Stimulated activated CD4-positive, alpha-beta T cell treated with anti-CD3 and anti-CD28 coated beads, Interleukin-2, amount 100 ng/mL, for 24 hours (primary cell): ENCODE measurements at regions not wholly inside any gene's neighbourhood (a gene's known extent, or its start where the extent isn't known, plus 50 kb on each side); places are given as distances from the start of the nearest gene placed in this dataset.

Experiments used
- DNase-seq, 2 donors: peaks; one replicate each; pipeline ENCODE4 v3.0.0-alpha.2; 2020

DNA sequence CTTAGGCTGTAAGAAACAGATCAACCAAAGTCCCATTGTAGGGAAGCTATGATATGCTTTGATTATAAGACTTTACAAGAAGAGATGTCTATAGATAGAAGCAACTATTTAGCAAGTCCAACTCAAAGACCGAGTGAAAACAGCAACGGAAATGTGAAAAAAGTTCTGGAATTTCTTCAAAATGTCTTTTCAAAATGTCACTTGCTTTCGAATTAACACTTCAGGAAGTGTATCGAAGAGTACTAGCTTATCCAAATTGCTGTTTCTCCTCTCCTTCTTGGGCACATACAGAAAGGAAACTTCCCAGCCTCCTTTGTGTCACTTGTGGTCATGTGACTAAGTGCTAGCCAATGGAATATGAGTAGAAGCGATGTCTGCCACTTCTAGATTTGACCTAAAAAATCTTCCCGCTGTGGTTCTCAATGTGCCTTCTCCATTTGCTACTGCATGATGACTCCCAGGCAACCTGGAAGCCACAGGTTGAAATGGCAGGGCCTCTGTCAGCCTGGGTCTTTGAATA is 89.9 kb downstream of the TSEN15 start:
- DNase-seq: no peak

DNA sequence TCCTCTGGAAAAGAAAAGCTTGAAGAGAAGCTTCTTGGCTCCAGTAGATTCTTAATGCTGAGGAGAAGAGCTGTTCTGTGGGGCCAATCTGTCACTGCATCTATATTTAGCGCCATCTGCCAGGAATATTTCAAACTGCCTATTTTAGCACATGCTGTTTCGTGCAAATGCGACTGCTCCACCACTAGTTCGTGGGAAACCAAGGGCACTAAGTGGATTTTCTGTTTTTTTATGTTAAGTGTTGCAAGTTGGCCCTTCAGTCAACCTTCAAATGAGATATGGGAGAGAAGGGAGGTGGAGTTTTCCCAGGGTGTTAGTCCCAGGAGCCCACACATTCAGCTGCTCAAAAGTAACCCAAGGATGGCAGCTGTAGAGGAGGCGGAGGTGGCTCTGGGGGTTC is 91.9 kb downstream of the TSEN15 start:
- DNase-seq: no peak

- DNase-seq: no peak
Measured at GRCh38 chr1:184145083-184145482, 93.6 kb downstream of the TSEN15 start.

DNA sequence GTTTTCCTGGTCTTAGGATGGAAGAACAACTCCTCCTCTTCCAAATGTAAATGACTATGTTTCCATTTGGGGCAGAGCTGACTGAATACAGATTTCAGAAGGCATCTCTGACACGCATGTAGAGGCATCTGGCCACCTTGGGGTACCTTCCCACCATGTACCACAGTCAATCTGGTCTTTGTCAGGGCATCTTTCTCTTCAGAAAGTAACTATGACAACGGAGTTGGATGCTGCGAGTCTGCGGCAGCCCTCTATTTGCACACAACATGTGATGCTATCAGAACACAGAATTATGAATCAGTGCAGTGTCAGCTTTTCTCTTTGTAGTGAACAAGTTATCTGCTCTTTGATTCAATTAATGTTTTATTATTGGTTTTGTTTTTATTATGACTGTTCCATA is 94.7 kb downstream of the TSEN15 start:
- no peak for DNase-seq

DNA sequence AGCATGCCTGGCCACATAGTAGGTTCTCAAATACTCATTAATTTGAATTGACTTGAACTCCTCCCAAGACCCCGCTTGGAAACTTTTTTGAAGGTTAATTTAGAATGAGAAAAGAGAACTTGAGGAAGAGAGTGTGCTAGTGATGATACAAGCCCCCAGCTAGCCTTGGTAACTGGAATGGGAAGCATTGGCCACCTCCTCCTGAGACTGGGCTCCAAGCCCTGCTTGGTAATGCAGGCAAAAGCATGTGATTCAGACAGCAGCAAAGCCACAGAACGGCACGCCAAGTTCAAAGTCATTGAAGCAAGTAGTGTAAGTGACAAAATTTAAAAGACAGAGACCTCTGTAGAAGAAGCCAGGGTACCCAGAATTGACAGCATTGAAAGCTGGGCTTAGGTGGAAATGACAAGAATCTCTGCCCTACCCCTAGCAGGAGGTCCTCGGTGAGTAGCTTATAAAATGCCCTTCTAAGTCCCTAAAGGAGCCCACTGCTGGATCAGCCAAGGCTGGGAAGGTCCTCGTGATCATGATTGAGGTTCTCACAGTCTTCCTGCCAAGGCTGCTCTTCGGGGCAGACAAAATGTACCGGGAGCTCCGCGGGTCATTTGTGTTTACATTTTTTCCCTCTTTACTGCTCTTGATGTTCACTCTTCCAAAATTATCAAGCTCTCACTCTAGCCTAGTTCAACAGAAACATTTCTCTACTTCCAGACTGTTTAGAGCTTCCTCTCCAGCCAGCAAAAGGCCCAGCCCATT is 99.4 kb downstream of the TSEN15 start:
- no peak for DNase-seq

DNA sequence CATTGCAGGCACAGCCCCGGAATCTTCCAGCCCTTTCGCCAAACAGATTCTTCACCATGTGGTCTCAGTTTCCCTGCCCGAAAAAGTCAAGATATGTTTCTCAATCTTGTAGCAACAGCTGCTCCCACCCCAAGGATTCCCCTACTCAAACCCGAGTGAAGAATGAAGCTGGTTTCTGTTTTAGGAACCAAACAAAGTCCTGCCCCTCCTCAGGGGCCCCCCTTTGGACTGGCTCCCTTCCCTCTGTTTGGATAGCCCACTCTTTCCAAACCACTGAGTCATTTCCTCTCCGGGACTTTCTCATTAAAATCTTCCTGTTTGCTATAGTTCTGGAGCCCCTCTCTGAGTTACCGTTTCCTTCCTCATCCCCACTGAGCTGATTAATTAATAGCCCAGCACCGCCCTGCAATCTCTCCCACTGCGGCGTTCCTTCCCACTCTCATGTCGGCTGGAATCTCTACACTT is 100.9 kb downstream of the TSEN15 start:
- no peak for DNase-seq

DNA sequence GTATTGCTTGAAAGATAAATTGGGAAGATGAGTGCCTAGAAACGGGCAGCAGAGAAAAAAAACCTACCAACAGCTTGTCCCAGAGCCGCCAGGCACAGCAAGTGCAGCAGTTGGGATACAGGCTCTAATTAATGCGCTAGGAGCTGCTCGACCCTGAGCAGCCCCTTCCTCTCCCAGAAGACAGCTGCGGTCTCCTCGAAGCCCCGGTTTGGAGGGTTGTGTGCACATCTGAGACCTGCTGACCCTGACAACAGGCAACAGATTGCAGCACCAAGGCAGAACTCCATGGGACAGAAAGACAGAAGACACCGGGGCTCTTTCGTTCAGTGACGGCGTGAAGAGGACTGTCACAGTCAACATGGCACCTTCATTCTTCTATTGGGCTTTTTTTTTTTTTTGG is 101.4 kb downstream of the TSEN15 start:
- no peak for DNase-seq

- no peak for DNase-seq
Measured at GRCh38 chr1:184153731-184154130, 102.2 kb downstream of the TSEN15 start.

DNA sequence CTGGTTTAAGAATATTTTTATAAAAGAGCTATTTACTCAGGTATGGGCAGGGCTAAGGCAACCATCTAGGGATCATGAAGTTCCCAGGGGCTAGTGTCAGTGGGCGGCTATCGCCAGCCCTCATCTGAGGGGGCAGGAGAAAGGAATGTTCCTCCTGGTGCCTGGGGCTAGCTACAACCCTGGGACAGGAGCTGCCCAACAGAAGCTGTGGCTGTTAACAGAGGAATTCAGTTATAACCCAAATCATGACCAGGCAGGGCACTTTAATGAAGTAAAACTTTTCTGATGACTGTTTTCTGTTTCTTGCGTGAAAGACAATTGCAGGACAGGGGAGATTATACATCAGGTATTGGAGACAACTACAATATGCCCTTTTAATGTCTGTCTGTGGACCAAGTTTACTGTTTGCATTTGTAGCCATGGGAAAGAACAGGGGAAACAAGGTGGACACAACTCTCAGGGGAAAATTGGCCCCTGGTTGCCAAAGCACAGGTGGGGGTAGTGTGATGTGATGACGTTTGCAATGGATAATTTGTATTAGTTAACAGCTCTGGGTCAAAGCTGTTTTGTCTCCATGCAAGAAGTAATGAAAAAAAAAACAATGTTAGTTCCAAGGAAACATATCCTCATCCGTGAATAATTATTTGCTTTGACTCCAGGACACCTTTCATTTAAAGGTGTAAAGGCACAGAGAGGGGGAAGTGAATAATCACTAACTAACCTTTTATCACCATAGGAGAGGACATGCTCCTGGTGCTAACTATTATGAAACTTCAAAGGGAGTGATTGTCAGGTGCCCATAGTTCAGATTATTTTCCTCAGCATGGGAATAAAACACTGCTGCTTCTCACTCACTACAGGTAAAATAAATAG is 105.2 kb downstream of the TSEN15 start:
- DNase-seq: no peak

- no peak for DNase-seq
Measured at GRCh38 chr1:184157394-184157742, 105.8 kb downstream of the TSEN15 start.

DNA sequence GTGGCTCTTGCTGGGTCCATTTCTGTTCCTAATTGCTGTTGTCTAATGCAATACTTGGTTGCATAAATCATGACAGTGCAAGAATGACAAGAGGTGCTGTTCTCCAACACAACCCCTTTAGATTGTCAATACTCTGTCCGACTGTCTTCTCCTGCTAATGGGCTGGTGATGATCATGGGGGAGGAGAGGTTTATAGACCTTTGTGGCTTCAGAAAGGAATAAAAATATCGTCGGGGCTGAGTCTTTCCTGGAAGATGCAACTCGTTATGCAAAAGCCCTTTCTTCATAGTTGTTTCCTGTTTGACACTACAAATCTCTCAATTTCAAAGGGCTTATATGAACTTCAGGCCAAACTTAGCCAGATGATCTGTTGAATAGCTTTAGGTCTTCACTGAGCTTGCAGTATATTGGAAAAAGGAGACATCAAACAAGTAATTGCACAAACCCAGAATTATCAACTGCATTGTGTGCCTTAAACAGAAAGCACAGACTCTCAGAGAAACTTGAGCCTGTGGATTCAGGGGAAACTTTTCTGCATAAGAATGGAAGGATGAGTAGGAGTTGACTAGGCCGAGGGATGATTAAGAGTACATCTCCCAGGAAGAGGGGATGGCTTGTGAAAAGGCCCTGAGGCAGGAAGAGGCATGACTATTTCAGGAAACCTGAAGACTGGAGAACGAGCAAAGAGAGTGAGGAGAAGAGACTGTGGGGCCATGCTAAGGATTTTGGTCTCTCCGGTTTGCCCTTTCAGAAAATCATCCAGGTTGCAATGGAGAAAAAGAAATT is 107.6 kb downstream of the TSEN15 start:
- DNase-seq: no peak

- peak; percentile 29 to 37 for DNase-seq
Measured at GRCh38 chr1:184160236-184160635, 108.7 kb downstream of the TSEN15 start.

DNA sequence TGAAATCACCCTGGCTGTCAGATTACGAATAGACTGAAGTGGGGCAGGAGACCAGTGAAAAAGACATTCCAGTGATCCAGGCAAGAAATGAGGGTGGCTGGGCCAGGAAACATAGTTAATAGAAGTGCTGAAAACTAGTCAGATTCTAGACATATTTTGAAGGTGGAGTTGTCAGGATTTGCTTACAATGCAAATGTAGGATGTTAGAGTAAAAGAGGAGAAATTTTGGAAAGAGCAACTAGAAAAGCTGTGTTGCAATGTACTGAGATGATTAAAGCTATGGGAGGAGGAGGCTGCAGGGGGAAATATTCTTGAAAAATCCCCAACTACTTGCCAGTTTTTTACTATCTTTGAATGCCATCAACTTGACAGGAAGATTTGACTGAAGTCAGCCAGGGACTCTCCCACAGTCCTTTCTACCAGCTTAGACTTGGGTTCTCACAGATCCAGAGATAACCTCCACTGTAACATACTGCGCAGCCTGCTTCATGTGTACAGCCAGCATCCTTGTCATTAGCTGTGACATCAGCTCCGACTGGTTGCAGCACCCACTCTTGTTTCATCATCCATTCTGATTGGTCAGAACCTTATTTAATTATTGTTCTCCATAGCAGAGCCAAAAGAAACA is 109.7 kb downstream of the TSEN15 start:
- peak; percentile 26 to 30 for DNase-seq

- DNase-seq: no peak
Measured at GRCh38 chr1:184162281-184162680, 110.8 kb downstream of the TSEN15 start.

DNA sequence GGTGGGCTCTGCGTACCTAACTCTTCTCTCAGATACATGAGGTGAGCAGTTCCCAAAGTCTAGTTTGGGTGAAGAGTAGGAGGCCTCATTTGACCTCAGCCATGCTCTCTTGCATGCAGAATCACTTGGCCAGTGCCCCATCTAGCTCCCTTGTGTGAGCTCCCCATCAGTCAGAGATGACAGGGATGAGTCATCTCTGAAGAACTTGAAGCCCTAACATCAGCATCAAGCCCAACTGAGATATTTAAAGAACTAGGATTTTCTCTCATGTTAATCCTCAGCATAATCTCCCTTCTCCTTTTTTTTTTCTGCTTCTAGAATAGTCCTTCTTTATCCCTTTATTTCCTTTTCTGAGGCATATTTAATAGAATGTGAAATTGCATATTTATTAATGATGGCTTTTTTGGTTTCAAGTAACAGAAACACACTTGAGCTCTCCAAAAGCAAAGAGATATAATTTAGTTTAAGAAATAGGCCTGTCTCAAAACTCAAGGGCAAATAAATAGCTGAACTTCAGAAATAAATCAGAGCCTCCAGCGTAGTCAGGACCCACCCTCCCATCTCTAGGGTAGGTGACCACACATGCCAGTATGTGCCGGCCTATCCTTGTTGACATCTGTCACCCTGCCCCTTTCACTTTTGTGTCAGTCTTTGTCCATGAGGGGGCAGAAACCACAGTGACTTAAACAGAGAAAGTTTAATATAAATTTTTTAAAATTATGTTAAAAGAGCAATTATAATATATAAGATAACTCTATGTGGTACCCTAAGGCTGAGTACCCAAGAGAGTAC is 112.3 kb downstream of the TSEN15 start:
- no peak for DNase-seq

- DNase-seq: no peak
Measured at GRCh38 chr1:184164536-184164935, 113.0 kb downstream of the TSEN15 start.

GRCh38 chr1:184166485-184166884 is 115.0 kb downstream of the TSEN15 start:
- DNase-seq: no peak

DNA sequence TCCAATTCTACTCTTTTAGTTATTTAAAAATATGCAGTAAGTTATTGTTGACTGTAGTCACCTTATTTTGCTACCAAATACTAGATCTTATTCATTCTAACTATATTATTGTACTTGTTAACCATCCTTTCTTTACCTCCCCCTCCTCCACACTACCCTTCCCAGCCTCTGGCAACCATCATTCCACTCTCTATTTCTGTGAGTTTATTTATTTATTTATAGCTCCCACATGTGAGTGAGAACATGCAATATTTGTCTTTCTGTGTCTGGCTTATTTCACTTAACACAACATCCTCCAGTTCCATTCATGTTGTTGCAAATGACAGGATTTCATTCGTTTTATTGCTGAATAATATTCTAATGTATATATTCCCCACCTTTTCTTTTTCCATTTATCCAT is 115.8 kb downstream of the TSEN15 start:
- no peak for DNase-seq

DNA sequence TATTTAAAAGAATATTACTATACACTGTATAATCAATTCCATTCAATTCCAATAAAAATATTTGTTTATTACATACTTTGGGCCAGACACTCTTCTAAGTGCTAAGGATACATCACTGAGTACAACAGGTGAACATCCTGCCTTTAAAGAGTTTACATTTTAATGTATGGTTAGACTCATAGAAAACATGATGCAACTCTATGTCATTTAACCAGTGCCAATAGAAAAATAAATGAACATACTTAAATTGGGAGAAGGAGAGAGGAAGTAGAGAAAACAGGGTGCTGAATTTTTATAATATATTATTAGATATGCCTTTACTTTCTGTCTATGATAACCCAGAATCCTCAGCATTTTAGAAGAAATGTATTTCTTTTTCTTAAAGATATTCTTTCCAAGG is 119.2 kb downstream of the TSEN15 start:
- DNase-seq: no peak

DNA sequence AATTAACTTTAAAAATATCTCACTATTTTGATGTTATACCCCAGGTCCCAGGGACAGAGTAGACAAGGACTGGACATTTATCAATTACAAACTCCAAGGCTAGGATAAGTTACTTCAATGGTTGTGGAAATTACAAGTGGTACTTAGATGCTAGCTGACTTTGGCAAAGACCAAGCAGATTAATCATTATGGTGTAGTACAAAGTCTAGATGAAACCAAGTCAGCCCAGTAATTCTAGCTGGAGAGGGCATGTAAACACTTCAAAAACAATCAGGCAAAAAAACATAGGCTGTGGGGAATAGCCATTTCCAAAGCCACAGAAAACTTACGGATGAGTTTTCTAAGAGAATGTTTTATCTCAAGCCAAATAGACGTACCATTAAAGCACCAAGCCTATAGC is 124.5 kb downstream of the TSEN15 start:
- DNase-seq: no peak

- DNase-seq: no peak
Measured at GRCh38 chr1:184181044-184181443, 129.5 kb downstream of the TSEN15 start.

DNA sequence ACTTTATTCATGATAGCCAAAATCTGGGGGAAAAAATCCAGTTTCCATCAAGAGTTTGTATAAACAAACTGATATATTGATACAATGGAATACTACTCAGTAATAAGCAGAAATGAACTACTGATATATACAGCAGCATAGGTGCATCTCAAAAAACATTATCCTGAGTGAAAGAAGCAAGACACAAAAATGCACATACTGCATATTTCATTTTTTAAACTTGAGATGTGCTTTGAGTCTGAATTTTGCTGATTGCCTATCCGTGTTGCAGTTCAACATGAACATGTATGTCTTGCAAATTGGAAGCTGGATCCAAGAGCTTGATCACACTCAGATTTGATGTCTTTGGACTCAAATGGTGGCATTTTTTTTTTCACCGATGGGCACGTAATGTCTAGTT is 132.4 kb downstream of the TSEN15 start:
- no peak for DNase-seq
